Activated CD4-positive, alpha-beta T cell treated with anti-CD3 and anti-CD28 coated beads, Interleukin-2, amount 10 ng/mL, durations not matched to agents 7 days and 5 days (primary cell): ENCODE measurements at regions not wholly inside any gene's neighbourhood (a gene's known extent, or its start where the extent isn't known, plus 50 kb on each side); places are given as distances from the start of the nearest gene placed in this dataset.
"Not testable (repeated sequence)": the region's sequence is repeated elsewhere in the genome, so short reads cannot be mapped to it uniquely, and the experiment has no call there.

ENCODE experiments used
- CTCF ChIA-PET: fragments of 350-600 bp; sonication (Branson Sonifier 250); formaldehyde crosslinking; loops from one replicate; lab custom pipeline; 2021; ENCODE audit warnings: antibody characterized with exemption; lab: Charles Lee
- POLR2A ChIA-PET: fragments of 350-600 bp; sonication (Branson Sonifier 250); formaldehyde crosslinking; loops from one replicate; lab custom pipeline; 2021; ENCODE audit warnings: antibody characterized with exemption; lab: Charles Lee
- DNase-seq: peaks from one replicate; pipeline ENCODE4 v3.0.0-alpha.2; 2020
- H3K27ac Mint-ChIP-seq: one replicate; pipeline ENCODE4 v1.8.0; 2021; ENCODE audit warnings: mild to moderate bottlenecking, moderate library complexity, mixed read lengths
- H3K27me3 Mint-ChIP-seq: one replicate; pipeline ENCODE4 v1.8.0; 2021; ENCODE audit warnings: mixed read lengths
- H3K36me3 Mint-ChIP-seq: one replicate; pipeline ENCODE4 v1.8.0; 2021; ENCODE audit warnings: low read depth, mixed read lengths
- H3K4me1 Mint-ChIP-seq: one replicate; pipeline ENCODE4 v1.8.0; 2021; ENCODE audit warnings: mixed read lengths
- H3K4me3 Mint-ChIP-seq: one replicate; pipeline ENCODE4 v1.8.0; 2021; ENCODE audit warnings: mild to moderate bottlenecking, moderate library complexity, mixed read lengths
- H3K9me3 Mint-ChIP-seq: one replicate; pipeline ENCODE4 v1.8.0; 2021; ENCODE audit warnings: mixed read lengths

DNA sequence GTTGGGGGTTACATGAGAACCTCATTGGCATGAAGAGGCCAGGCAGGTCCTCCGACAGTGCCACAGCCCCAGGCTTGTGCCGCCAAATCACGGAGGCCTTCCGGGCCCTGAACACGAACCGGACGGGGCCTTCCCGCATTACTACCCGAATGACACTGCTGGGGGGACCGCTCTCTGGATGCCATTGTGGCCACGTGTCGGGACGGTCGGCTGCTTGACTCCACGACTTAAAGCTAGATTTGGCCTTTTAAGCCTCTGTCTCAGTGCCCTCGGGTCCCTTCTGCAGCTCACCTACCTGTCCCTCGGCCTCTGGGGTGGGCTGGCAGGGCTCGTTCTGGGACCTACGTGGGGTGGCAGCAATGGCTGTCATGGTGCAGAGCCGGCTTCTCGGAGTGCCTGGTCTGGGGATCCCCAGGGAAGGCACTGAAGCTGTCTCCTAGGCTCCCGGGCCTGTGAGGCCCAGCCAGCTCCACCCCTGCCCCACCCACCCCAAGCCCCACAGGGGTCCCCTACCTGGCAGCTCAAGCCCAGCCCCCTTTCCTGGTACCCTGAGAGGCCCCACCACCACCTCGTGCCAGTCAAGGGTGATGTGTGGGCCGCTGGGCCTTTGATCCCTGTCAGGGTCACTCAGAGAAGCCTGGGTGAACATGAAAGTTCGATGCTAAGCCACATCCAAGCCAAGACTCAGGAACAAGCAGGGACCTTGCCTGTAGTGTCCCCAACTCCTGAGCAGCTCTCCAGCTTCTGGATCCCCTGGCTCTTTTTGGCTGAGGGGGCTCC, 245.8 kb upstream of the SGCG start:
- no peak for DNase-seq
- no peaks in the 10 kb centered on the region for H3K27me3 Mint-ChIP-seq
- H3K27ac Mint-ChIP-seq: no peak overlapping the region
- H3K4me3 Mint-ChIP-seq: no peak overlapping the region
- H3K36me3 Mint-ChIP-seq: no peaks in the 10 kb centered on the region
- ChIA-PET CTCF (no interaction called here), POLR2A (no interaction called here)
- H3K9me3 Mint-ChIP-seq: no peaks in the 10 kb centered on the region
- no peaks in the 10 kb centered on the region for H3K4me1 Mint-ChIP-seq

- ChIA-PET CTCF (no interaction called here), POLR2A (no interaction called here)
- Mint-ChIP-seq H3K4me1 (no peaks in the 10 kb centered on the region), H3K27me3 (no peaks in the 10 kb centered on the region), H3K27ac (no peak overlapping the region), H3K36me3 (no peaks in the 10 kb centered on the region), H3K4me3 (no peak overlapping the region), H3K9me3 (no peaks in the 10 kb centered on the region)
- DNase-seq: no peak
These were observed 244.6 kb upstream of the SGCG start for GRCh38 chr13:22936228-22936627.

- H3K4me3 Mint-ChIP-seq: no peak overlapping the region
- no peak overlapping the region for H3K27ac Mint-ChIP-seq
- H3K36me3 Mint-ChIP-seq: no peaks in the 10 kb centered on the region
- CTCF ChIA-PET: no interaction called here
- H3K4me1 Mint-ChIP-seq: no peaks in the 10 kb centered on the region
- H3K9me3 Mint-ChIP-seq: no peaks in the 10 kb centered on the region
- no peaks in the 10 kb centered on the region for H3K27me3 Mint-ChIP-seq
- no peak for DNase-seq
- POLR2A ChIA-PET: no interaction called here
These were observed 243.5 kb upstream of the SGCG start for GRCh38 chr13:22937241-22937640.

- H3K4me3 Mint-ChIP-seq: no peak overlapping the region
- H3K36me3 Mint-ChIP-seq: no peaks in the 10 kb centered on the region
- ChIA-PET CTCF (no interaction called here), POLR2A (no interaction called here)
- no peak for DNase-seq
- no peaks in the 10 kb centered on the region for H3K27me3 Mint-ChIP-seq
- no peak overlapping the region for H3K27ac Mint-ChIP-seq
- H3K4me1 Mint-ChIP-seq: no peaks in the 10 kb centered on the region
- H3K9me3 Mint-ChIP-seq: no peaks in the 10 kb centered on the region
These were observed 242.8 kb upstream of the SGCG start for GRCh38 chr13:22937953-22938352.

DNA sequence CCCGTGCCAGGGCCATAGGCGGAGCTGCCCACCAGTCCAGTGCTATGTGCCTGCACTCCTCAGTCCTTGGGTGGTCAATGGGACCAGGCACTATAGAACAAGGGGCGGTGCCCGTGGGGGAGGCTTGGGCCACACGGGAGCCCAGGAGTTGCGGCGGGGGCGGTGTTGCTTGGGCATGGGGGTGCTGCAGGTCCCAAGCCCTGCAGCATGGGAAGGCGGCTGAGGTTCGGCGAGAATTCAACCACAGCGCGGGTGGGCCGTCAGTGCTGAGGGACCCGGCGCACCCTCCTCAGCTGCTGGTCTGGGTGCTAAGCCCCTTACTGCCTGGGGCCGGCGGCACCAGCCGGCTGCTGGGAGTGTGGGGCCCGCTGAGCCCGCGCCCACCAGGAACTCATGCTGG, 242.2 kb upstream of the SGCG start:
- ChIA-PET CTCF (no interaction called here), POLR2A (no interaction called here)
- no peaks in the 10 kb centered on the region for H3K4me1 Mint-ChIP-seq
- H3K9me3 Mint-ChIP-seq: no peaks in the 10 kb centered on the region
- H3K36me3 Mint-ChIP-seq: no peaks in the 10 kb centered on the region
- H3K4me3 Mint-ChIP-seq: no peak overlapping the region
- DNase-seq: no peak
- H3K27ac Mint-ChIP-seq: no peak overlapping the region
- H3K27me3 Mint-ChIP-seq: no peaks in the 10 kb centered on the region

- Mint-ChIP-seq H3K27me3 (no peaks in the 10 kb centered on the region), H3K36me3 (no peaks in the 10 kb centered on the region), H3K27ac (no peak overlapping the region), H3K4me1 (no peaks in the 10 kb centered on the region), H3K9me3 (no peaks in the 10 kb centered on the region), H3K4me3 (no peak overlapping the region)
- POLR2A ChIA-PET: no interaction called here
- no peak for DNase-seq
- CTCF ChIA-PET: no interaction called here
These were observed 241.6 kb upstream of the SGCG start for GRCh38 chr13:22939157-22939556.

DNA sequence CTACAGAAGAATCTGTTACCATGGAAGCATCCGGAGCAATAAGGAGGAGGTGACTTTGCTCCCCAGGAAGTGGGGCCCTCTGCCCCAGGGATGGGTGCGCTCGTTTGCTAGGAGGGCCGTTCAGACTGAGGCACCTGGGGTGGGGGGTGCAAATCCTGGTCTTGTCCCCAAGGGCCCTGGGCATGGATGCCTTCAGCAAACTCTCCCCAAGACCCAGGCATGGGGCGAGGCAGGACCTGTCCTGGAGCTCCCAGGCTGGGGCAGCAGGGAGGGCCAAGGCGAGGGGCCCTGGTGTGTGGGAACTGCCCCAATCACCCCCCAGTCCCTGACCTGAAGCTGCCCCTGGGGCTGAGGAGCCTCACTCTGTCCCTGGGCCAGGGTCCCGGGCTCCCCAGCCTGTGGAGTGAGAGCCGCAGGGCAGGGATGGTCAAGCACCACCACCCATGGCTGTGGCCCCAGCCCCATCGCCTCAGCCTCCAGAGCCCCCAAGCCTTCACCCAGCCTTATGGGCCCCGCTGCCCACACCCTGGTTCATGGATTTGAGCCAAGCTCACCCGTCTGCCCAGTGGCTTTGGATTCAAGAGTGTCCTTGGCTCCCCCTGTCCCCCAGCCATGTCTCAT, 240.6 kb upstream of the SGCG start:
- H3K27ac Mint-ChIP-seq: no peak overlapping the region
- DNase-seq: no peak
- no peaks in the 10 kb centered on the region for H3K36me3 Mint-ChIP-seq
- no peaks in the 10 kb centered on the region for H3K4me1 Mint-ChIP-seq
- CTCF ChIA-PET: no interaction called here
- H3K9me3 Mint-ChIP-seq: no peaks in the 10 kb centered on the region
- H3K4me3 Mint-ChIP-seq: no peak overlapping the region
- POLR2A ChIA-PET: no interaction called here
- H3K27me3 Mint-ChIP-seq: no peaks in the 10 kb centered on the region

DNA sequence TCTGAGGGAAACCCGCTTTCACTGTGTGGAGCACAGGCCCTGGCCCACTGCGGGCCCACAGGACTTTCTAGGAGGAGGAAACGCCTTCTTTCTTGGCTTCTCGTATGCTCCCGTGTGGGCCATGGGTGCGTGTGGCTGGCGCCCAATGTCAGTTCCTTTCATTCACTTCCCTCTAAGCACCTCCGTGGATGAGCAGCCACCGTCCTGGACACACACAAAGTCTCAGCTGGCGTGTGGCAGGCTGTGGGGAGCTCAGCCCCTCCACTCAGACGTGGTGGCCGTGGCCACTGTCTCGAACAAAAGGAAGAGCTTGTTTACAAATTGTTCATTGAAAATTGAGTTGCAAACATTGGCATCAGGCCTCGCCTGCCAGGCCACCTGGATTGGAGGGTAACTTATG, 240.0 kb upstream of the SGCG start:
- no peaks in the 10 kb centered on the region for H3K9me3 Mint-ChIP-seq
- H3K4me3 Mint-ChIP-seq: no peak overlapping the region
- H3K4me1 Mint-ChIP-seq: no peaks in the 10 kb centered on the region
- no peaks in the 10 kb centered on the region for H3K27me3 Mint-ChIP-seq
- ChIA-PET POLR2A (no interaction called here), CTCF (no interaction called here)
- DNase-seq: no peak
- H3K36me3 Mint-ChIP-seq: no peaks in the 10 kb centered on the region
- H3K27ac Mint-ChIP-seq: no peak overlapping the region

GRCh38 chr13:22941495-22941894, 239.3 kb upstream of the SGCG start:
- CTCF ChIA-PET, H3K4me1 Mint-ChIP-seq, DNase-seq, POLR2A ChIA-PET, H3K36me3 Mint-ChIP-seq, H3K27me3 Mint-ChIP-seq, H3K27ac Mint-ChIP-seq, H3K9me3 Mint-ChIP-seq, H3K4me3 Mint-ChIP-seq: not testable (repeated sequence)

GRCh38 chr13:22942831-22943230, 237.9 kb upstream of the SGCG start:
- H3K4me1 Mint-ChIP-seq, POLR2A ChIA-PET, DNase-seq, H3K9me3 Mint-ChIP-seq, CTCF ChIA-PET, H3K27me3 Mint-ChIP-seq, H3K4me3 Mint-ChIP-seq, H3K36me3 Mint-ChIP-seq, H3K27ac Mint-ChIP-seq: not testable (repeated sequence)

DNA sequence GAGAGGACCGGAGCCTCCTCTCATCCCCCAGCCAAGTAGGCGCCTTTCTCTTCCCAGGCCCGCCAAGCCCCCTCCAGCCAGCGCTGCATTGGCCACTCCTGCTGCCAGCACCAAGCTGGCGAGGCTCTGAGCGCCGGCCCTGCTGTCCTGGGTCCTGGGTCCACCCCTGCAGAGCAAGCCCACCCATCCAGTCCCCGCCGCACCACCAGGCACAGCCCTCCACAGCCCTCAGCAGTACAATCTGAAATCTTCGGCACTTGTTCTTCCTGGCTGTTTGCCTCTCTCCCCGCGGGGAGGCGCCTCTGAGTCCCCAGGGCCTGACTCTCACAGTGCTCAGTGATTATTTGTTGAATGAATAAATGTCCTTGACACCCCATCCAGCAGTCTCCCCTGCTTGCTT, 236.4 kb upstream of the SGCG start:
- no peak overlapping the region for H3K4me3 Mint-ChIP-seq
- H3K36me3 Mint-ChIP-seq: no peaks in the 10 kb centered on the region
- no peaks in the 10 kb centered on the region for H3K27me3 Mint-ChIP-seq
- DNase-seq: no peak
- no peaks in the 10 kb centered on the region for H3K4me1 Mint-ChIP-seq
- CTCF ChIA-PET: no interaction called here
- no peaks in the 10 kb centered on the region for H3K9me3 Mint-ChIP-seq
- no peak overlapping the region for H3K27ac Mint-ChIP-seq
- POLR2A ChIA-PET: no interaction called here

- H3K27me3 Mint-ChIP-seq: no peaks in the 10 kb centered on the region
- H3K4me1 Mint-ChIP-seq: no peaks in the 10 kb centered on the region
- POLR2A ChIA-PET: no interaction called here
- H3K9me3 Mint-ChIP-seq: no peaks in the 10 kb centered on the region
- H3K4me3 Mint-ChIP-seq: no peak overlapping the region
- no peak for DNase-seq
- H3K27ac Mint-ChIP-seq: no peak overlapping the region
- no peaks in the 10 kb centered on the region for H3K36me3 Mint-ChIP-seq
- CTCF ChIA-PET: no interaction called here
These were observed 235.2 kb upstream of the SGCG start for GRCh38 chr13:22945321-22946226.

- Mint-ChIP-seq H3K9me3 (no peaks in the 10 kb centered on the region), H3K27ac (no peak overlapping the region), H3K4me1 (no peaks in the 10 kb centered on the region), H3K27me3 (no peaks in the 10 kb centered on the region), H3K4me3 (no peak overlapping the region), H3K36me3 (no peaks in the 10 kb centered on the region)
- CTCF ChIA-PET: no interaction called here
- DNase-seq: no peak
- POLR2A ChIA-PET: no interaction called here
These were observed 232.4 kb upstream of the SGCG start for GRCh38 chr13:22948421-22948820.
